Naive B cell (primary cell): ENCODE measurements at regions not wholly inside any gene's neighbourhood (a gene's known extent, or its start where the extent isn't known, plus 50 kb on each side); places are given as distances from the start of the nearest gene placed in this dataset.

Experiments used
- ATAC-seq, 2 donors: fragments of 150-1000 bp; cut with Tn5 transposase; 2 replicates each; pipeline ENCODE4 v1.10.0; 2021; ENCODE audit warnings: low read depth in 2 of 2, mild to moderate bottlenecking in 2 of 2, moderate library complexity in 2 of 2
- DNase-seq: peaks from one replicate; pipeline ENCODE4 v3.0.0; 2022
- H3K27ac Mint-ChIP-seq, 6 donors: one replicate each; pipeline ENCODE4 v1.8.0; 2020 to 2022; ENCODE audit warnings: mild to moderate bottlenecking in 6 of 6, mixed read lengths in 6 of 6, moderate library complexity in 5 of 6, inconsistent platforms in 2 of 6
- H3K27me3 Mint-ChIP-seq, 3 donors: one replicate each; pipeline ENCODE4 v1.8.0; 2021 to 2022; ENCODE audit warnings: mixed read lengths in 3 of 3, mild to moderate bottlenecking in 1 of 3
- H3K36me3 Mint-ChIP-seq, 2 donors: one replicate each; pipeline ENCODE4 v1.8.0; 2020 to 2022; ENCODE audit warnings: mixed read lengths in 2 of 2, inconsistent platforms in 1 of 2, mild to moderate bottlenecking in 1 of 2
- H3K4me1 Mint-ChIP-seq, 3 donors: one replicate each; pipeline ENCODE4 v1.8.0; 2020 to 2022; ENCODE audit warnings: mixed read lengths in 3 of 3, inconsistent platforms in 1 of 3, mild to moderate bottlenecking in 1 of 3, moderate library complexity in 1 of 3
- H3K4me3 Mint-ChIP-seq, 8 donors: one replicate each; pipeline ENCODE4 v1.8.0; 2020 to 2022; ENCODE audit warnings: mild to moderate bottlenecking in 8 of 8, mixed read lengths in 8 of 8, moderate library complexity in 8 of 8, inconsistent platforms in 2 of 8
- H3K9me3 Mint-ChIP-seq, 7 donors: one replicate each; pipeline ENCODE4 v1.8.0; 2020 to 2022; ENCODE audit warnings: mixed read lengths in 7 of 7, mild to moderate bottlenecking in 5 of 7, inconsistent platforms in 2 of 7, moderate library complexity in 1 of 7

- ATAC-seq (no peak), DNase-seq (no peak)
- no peaks in the 10 kb centered on the region for H3K27me3 Mint-ChIP-seq
- H3K9me3 Mint-ChIP-seq, result peaks cover 0 to 13% (median 9%) of the 10 kb centered on the region in 7 donors
- H3K4me1 Mint-ChIP-seq, result no peaks in the 10 kb centered on the region
- H3K36me3 Mint-ChIP-seq, result no peaks in the 10 kb centered on the region
- H3K4me3 Mint-ChIP-seq, result no peak overlapping the region
- H3K27ac Mint-ChIP-seq, result no peak overlapping the region
These were observed 176.5 kb upstream of the POU2AF2 start for GRCh38 chr11:111069066-111069465.

GRCh38 chr11:111067994-111068393, 177.5 kb upstream of the POU2AF2 start:
- no peaks in the 10 kb centered on the region for H3K27me3 Mint-ChIP-seq
- H3K9me3 Mint-ChIP-seq, result peaks cover 0 to 13% (median 9%) of the 10 kb centered on the region in 7 donors
- no peaks in the 10 kb centered on the region for H3K36me3 Mint-ChIP-seq
- no peaks in the 10 kb centered on the region for H3K4me1 Mint-ChIP-seq
- H3K27ac Mint-ChIP-seq, result no peak overlapping the region
- ATAC-seq (no peak), DNase-seq (no peak)
- no peak overlapping the region for H3K4me3 Mint-ChIP-seq

- Mint-ChIP-seq H3K9me3 (peaks cover 0 to 13% (median 9%) of the 10 kb centered on the region in 7 donors), H3K4me1 (peaks cover 0 to 4% (median 0%) of the 10 kb centered on the region in 3 donors), H3K4me3 (no peak overlapping the region), H3K27me3 (no peaks in the 10 kb centered on the region), H3K36me3 (no peaks in the 10 kb centered on the region), H3K27ac (no peak overlapping the region)
- ATAC-seq (no peak), DNase-seq (no peak)
These were observed 178.7 kb upstream of the POU2AF2 start for GRCh38 chr11:111066846-111067245.

DNA sequence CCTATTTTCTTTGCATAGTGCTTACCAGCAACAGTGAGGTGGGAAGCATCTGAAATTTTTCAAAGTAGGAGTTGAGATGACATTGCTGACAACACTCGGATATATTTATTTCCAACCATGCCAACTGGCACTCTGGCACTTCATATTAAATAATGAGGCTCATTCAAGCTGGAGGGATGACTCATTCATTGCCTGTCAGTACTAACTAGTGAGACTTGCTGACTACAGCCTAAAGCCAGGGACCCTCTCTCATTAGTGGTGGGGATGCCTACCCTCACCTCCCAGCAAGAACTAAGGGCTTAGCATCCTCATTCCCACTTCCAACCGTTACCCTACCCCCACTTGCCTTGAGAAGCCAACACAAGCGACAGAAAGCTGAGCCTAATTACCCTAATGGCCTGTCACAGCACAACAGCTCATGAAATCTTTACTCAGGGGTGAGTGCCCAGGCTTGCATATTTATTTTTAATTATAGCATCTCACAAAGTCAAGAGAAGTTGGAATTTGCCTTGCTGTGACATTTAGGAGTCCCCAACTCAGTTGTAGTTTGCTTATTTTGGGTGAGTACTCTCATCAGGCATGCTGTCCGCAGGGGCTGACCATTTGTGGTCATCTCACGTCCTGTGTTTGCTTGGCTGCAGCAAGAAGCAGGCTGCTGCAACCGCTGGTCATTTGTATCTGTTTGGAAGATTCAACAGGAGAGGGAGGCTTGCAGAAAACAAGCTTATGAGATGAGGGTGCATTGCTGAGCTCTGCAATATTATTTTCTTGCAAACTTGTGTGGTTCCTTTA, 181.6 kb upstream of the POU2AF2 start:
- Mint-ChIP-seq H3K27ac (no peak overlapping the region), H3K27me3 (no peaks in the 10 kb centered on the region), H3K36me3 (no peaks in the 10 kb centered on the region), H3K4me3 (peak overlapping the region in 1 of 8 donors; percentile 15), H3K9me3 (peaks cover 0 to 13% (median 9%) of the 10 kb centered on the region in 7 donors), H3K4me1 (peaks cover 0 to 4% (median 0%) of the 10 kb centered on the region in 3 donors)
- ATAC-seq (no peak), DNase-seq (no peak)

DNA sequence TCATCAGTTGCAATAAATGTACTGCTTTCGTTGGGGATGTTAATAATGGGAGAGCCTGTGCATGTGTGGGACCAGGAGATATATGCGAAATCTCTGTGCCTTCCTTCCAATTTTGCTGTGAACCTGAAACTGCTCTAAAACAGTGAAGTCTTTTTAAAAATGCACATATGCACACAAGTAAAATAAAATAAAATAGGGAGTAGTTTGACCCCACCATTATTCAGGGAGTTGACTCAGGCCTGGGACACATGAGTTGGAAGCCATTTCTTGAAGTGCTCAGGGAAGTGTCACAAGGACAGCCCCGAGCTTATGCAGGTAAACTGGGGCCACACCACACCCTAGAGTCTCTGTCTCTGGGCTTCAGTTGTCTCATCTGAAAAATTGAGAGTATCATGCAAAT, 183.1 kb upstream of the POU2AF2 start:
- peaks cover 2 to 12% (median 6%) of the 10 kb centered on the region in 7 donors for H3K9me3 Mint-ChIP-seq
- ATAC-seq (no peak), DNase-seq (no peak)
- no peak overlapping the region for H3K4me3 Mint-ChIP-seq
- peaks cover 0 to 7% (median 0%) of the 10 kb centered on the region in 3 donors for H3K4me1 Mint-ChIP-seq
- no peak overlapping the region for H3K27ac Mint-ChIP-seq
- no peaks in the 10 kb centered on the region for H3K36me3 Mint-ChIP-seq
- H3K27me3 Mint-ChIP-seq, result no peaks in the 10 kb centered on the region

- Mint-ChIP-seq H3K4me3 (no peak overlapping the region), H3K4me1 (peaks cover 0 to 11% (median 3%) of the 10 kb centered on the region in 3 donors), H3K27me3 (no peaks in the 10 kb centered on the region)
These were observed 185.8 kb upstream of the POU2AF2 start for GRCh38 chr11:111059726-111060125.

DNA sequence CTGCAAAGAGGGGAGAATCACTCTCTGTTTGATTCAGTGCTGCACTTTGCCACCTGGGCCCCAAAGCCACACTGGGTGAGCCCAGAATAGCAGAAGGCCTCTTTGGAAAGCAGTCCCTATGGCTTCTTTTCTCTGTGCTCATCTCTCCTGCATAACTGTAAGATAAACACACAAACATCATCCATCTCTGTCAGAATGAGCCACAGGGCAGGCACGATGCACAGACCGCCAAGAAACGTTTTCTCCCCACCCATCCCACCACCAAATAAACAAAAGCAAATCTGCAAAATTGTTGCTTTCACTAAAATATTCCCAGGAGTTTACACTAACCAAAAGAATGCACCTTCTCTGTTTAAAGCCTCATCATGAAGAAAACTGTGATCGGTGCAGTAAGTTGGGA, 196.4 kb upstream of the POU2AF2 start:
- H3K4me3 Mint-ChIP-seq, result no peak overlapping the region
- peaks cover 0 to 3% (median 0%) of the 10 kb centered on the region in 7 donors for H3K9me3 Mint-ChIP-seq
- no peak for DNase-seq
- no peak overlapping the region for H3K27ac Mint-ChIP-seq
- peaks cover 0 to under 1% of the 10 kb centered on the region in 2 donors for H3K36me3 Mint-ChIP-seq
- ATAC-seq, result no peak
- H3K4me1 Mint-ChIP-seq, result peaks cover 5 to 12% (median 5%) of the 10 kb centered on the region in 3 donors
- H3K27me3 Mint-ChIP-seq, result peaks cover 0 to under 1% (median 0%) of the 10 kb centered on the region in 3 donors

More at GRCh38 chr11:111059726-111060125, 185.8 kb upstream of the POU2AF2 start:
- DNase-seq (no peak), ATAC-seq (no peak)
- peaks cover 4 to 12% (median 6%) of the 10 kb centered on the region in 7 donors for H3K9me3 Mint-ChIP-seq
- no peak overlapping the region for H3K27ac Mint-ChIP-seq
- no peaks in the 10 kb centered on the region for H3K36me3 Mint-ChIP-seq

GRCh38 chr11:111047374-111047773, 198.2 kb upstream of the POU2AF2 start:
- DNase-seq (no peak), ATAC-seq (no peak)
- Mint-ChIP-seq H3K36me3 (peaks cover 0 to 7% of the 10 kb centered on the region in 2 donors), H3K27ac (peak overlapping the region in 1 of 6 donors; percentile 33), H3K9me3 (peaks cover 0 to 8% (median 2%) of the 10 kb centered on the region in 7 donors), H3K4me3 (no peak overlapping the region), H3K4me1 (peaks cover 10 to 17% (median 11%) of the 10 kb centered on the region in 3 donors), H3K27me3 (peaks cover 0 to 9% (median 0%) of the 10 kb centered on the region in 3 donors)

DNA sequence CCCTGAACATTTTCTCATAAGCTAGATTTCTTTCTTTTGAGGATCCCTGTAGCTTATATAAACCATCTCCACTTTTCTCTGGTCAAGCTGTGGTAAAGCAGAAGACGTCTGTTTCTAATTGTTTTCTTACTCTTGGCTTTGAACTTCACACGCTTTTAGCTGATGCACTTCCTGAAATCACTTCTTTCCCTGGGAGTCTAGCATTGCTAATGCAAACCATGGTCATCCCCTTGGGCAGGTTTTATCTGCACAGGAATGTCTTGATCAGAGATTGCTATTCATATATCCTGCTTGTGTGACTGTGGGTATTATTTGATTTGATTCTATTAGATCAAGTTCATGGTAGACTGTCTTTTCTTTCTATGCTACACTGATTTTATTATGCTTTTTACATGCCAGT, 199.2 kb upstream of the POU2AF2 start:
- DNase-seq, result no peak
- Mint-ChIP-seq H3K9me3 (peaks cover 0 to 8% (median 2%) of the 10 kb centered on the region in 7 donors), H3K36me3 (peaks cover 0 to 7% of the 10 kb centered on the region in 2 donors), H3K4me1 (peaks cover 10 to 17% (median 11%) of the 10 kb centered on the region in 3 donors), H3K27ac (peak overlapping the region in 1 of 6 donors; percentile 4), H3K27me3 (peaks cover 0 to 9% (median 0%) of the 10 kb centered on the region in 3 donors), H3K4me3 (no peak overlapping the region)
- no peak for ATAC-seq

DNA sequence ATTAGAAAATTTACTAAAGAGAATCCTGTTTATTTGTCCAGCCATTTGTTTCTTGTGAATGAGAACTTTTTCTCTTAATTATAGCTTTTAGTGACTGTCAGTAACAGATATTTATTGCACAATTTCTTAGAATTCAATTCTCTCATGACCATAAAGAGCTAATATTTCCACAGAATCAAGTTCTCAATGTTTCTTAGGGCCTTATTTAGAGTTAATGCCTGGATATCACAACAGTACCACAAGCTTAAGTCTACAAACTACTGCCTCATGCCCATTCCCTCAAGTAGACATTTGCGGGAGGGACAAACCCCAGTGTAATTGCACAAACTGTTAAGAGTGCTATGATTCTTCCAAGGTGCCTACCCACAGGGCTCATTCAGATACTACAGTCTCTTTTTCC, 199.7 kb upstream of the POU2AF2 start:
- peaks cover 10 to 17% (median 11%) of the 10 kb centered on the region in 3 donors for H3K4me1 Mint-ChIP-seq
- ATAC-seq, result no peak
- H3K9me3 Mint-ChIP-seq, result peaks cover 0 to 8% (median 2%) of the 10 kb centered on the region in 7 donors
- no peak for DNase-seq
- H3K36me3 Mint-ChIP-seq, result peaks cover 0 to 7% of the 10 kb centered on the region in 2 donors
- no peak overlapping the region for H3K27ac Mint-ChIP-seq
- peaks cover 0 to 9% (median 0%) of the 10 kb centered on the region in 3 donors for H3K27me3 Mint-ChIP-seq
- no peak overlapping the region for H3K4me3 Mint-ChIP-seq

GRCh38 chr11:111045407-111045803, 200.1 kb upstream of the POU2AF2 start:
- Mint-ChIP-seq H3K36me3 (peaks cover 0 to 7% of the 10 kb centered on the region in 2 donors), H3K4me1 (peaks cover 10 to 17% (median 11%) of the 10 kb centered on the region in 3 donors), H3K4me3 (no peak overlapping the region), H3K9me3 (peaks cover 0 to 6% (median 2%) of the 10 kb centered on the region in 7 donors), H3K27me3 (peaks cover 0 to 9% (median 0%) of the 10 kb centered on the region in 3 donors), H3K27ac (no peak overlapping the region)
- no peak for DNase-seq
- no peak for ATAC-seq

- peak overlapping the region in 1 of 8 donors; percentile 54 for H3K4me3 Mint-ChIP-seq
- DNase-seq, result no peak
- H3K4me1 Mint-ChIP-seq, result peaks cover 10 to 17% (median 11%) of the 10 kb centered on the region in 3 donors
- H3K36me3 Mint-ChIP-seq, result peaks cover 0 to 7% of the 10 kb centered on the region in 2 donors
- peaks cover 0 to 5% (median 2%) of the 10 kb centered on the region in 7 donors for H3K9me3 Mint-ChIP-seq
- H3K27me3 Mint-ChIP-seq, result peaks cover 0 to 9% (median 0%) of the 10 kb centered on the region in 3 donors
- peak overlapping the region in 1 of 6 donors; percentile 2 for H3K27ac Mint-ChIP-seq
- ATAC-seq, result no peak
These were observed 200.6 kb upstream of the POU2AF2 start for GRCh38 chr11:111044751-111045406.

GRCh38 chr11:111039982-111040381, 205.5 kb upstream of the POU2AF2 start:
- H3K36me3 Mint-ChIP-seq, result peaks cover 5 to 28% of the 10 kb centered on the region in 2 donors
- H3K9me3 Mint-ChIP-seq, result peaks cover 11 to 25% (median 13%) of the 10 kb centered on the region in 7 donors
- H3K27me3 Mint-ChIP-seq, result peaks cover 0 to 9% (median 0%) of the 10 kb centered on the region in 3 donors
- no peak overlapping the region for H3K27ac Mint-ChIP-seq
- H3K4me1 Mint-ChIP-seq, result peaks cover 5 to 9% (median 6%) of the 10 kb centered on the region in 3 donors
- DNase-seq (no peak), ATAC-seq (no peak)
- H3K4me3 Mint-ChIP-seq, result no peak overlapping the region
